NCI-H774 (cell line): ENCODE measurements at regions not wholly inside any gene's neighbourhood (a gene's known extent, or its start where the extent isn't known, plus 50 kb on each side); places are given as distances from the start of the nearest gene placed in this dataset.

Experiments used
- DNase-seq: peaks from one replicate; lab custom pipeline; 2025; lab: John Stamatoyannopoulos, UW

- no peak for DNase-seq
Observed at GRCh38 chr5:105414067-105414466, 1851.5 kb upstream of the NUDT12 start.

DNA sequence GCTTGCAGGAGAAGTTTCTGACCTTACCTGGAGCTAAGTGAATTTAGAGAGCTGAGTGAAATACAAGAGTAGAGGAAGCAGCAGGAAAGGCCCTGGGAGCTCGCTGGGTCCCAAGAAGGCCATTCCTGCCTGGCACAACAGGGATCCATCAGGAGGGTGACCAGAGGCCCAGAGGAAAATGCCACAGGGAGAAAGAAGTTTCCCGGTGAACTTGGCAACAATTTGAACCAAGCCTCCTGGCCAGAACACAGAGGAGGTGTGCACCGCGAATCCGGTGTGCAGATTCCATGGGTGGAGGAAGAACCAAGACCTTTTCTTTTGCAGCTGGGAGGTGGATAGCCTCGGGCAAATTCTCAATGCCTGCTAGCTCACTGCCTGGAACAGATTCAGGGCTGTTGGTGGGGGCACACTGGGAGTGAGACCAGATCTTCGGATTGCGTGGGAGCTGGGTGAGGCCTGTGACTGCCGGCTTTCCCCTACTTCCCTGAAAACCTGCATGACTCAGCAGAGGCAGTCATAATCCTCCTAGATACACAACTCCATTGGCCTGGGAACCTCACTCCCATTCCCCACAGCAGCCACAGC, 1850.9 kb upstream of the NUDT12 start:
- no peak for DNase-seq

DNA sequence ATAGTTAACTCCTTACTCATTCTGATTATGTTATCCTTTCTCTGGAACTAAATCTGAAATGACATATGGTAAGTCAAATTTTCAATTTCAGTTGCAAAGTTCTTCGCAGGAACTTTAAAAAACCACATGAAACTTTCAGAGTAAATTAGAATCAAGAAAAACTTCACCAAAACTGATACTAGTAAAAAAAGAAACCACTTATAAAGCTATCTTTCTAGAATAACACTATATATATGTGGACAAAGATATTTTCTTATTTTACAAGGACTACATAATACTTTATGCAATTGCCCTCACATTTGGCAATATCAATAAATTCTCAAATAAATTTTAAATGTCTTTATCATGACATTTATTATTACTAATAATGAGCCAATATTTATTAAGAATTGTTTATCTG, 1847.1 kb upstream of the NUDT12 start:
- no peak for DNase-seq

GRCh38 chr5:105407200-105407599, 1844.6 kb upstream of the NUDT12 start:
- no peak for DNase-seq

GRCh38 chr5:105397749-105398148, 1835.2 kb upstream of the NUDT12 start:
- no peak for DNase-seq

GRCh38 chr5:105392710-105393149, 1830.1 kb upstream of the NUDT12 start:
- DNase-seq: no peak

GRCh38 chr5:105392122-105392709, 1829.6 kb upstream of the NUDT12 start:
- DNase-seq: no peak

DNA sequence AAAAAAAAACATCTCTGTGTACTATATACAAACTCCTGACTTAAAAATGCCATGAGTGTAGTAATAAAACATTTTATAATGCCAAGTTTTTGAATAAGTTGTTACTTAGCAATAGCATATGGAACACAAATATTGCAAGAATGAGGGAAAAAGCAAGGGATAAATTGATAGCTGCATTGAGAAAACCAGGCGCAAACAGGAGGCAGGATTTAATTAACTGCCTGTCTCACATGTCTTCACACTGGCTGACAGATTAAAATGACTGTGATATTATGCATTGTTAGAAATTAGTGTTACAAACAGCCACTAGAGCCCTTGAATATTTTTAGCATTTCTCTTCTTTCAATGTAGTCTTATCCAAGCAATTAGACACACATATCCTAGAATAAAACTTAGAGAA, 1817.5 kb upstream of the NUDT12 start:
- DNase-seq: no peak

DNA sequence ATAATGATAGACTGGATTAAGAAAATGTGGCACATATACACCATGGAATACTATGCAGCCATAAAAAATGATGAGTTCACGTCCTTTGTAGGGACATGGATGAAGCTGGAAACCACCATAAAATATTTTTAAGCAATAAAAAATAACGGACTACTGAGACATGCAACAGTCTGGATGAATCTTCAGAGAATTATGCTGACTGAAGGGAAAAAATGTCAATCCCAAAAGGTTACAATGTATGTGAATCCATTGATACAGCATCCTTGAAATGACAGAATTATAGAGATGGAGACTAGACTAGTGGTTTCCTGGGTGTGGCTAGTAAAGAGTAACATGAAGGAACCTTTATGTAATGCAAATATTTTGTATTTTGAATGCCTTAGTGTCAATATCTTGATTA, 1808.6 kb upstream of the NUDT12 start:
- no peak for DNase-seq

DNA sequence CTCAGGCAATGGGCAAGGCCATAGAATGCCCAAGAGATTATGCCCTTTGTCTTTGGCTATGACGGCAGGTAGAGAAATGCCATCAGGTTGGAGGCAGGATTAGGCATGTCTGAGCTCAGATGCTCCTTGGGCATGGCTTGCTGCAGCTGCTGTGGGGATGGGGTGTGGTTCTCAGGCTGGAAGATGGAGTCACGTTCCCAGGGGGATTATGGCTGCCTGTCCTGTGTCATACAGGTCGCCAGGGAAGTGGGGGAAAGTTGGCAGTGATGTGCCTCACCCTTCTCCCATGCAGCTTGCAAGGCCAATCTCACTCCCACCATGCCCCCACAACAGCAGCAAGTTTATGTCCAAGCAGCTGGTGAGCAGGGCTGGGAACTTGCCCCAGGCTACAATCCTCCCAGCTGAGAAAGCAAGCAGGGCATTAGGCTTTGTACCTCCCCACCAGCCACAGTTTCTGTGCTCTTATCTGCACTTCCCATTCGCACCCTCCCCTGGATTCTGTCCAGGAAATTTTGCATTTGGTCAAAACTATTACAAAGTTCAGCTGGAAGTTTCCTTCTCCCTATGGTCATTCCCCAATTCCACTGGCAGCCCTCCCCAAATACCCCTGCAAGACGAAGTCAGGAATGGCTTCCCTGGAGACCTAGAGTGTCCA, 1788.0 kb upstream of the NUDT12 start:
- no peak for DNase-seq

- no peak for DNase-seq
Observed at GRCh38 chr5:105331558-105331957, 1769.0 kb upstream of the NUDT12 start.

- DNase-seq: no peak
Observed at GRCh38 chr5:105330185-105330584, 1767.6 kb upstream of the NUDT12 start.

GRCh38 chr5:105304859-105305258, 1742.3 kb upstream of the NUDT12 start:
- DNase-seq: no peak

DNA sequence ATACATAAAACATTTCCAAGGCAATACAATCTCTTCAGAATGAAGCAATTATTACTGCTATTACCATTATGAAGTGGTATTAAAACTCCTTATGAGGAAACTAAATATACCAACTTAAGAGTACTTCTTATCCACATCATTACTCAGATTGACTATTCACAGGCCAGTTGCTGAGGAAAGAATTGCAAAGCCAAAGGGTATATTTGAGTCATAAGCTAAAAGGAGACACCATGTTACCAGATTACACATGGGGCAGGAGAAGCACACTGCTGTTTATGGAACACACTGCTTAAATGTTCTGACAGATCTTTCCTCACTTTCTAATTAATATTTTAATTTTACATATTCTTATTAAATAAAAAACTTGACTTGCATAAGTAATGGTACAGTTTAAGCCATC, 1726.4 kb upstream of the NUDT12 start:
- DNase-seq: no peak

GRCh38 chr5:105283134-105283533, 1720.5 kb upstream of the NUDT12 start:
- no peak for DNase-seq

DNA sequence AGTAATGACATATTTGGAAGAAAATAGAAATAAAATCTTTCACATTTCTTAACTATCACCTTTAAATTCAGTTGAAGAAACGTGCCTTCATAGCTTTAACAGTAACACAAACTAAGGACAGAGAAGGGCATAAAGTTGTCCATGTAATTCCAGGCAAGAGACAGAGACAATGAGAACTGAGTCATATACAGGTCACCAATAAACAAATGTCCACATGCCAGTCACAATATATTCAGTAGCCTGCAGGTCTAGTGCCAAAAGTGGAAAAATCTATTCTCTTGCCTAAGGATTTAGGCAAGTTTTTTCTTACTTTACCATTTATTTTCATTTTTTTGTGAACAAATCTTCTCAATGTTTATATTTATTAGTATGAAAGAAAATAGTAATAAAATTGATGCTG, 1711.5 kb upstream of the NUDT12 start:
- DNase-seq: no peak

- DNase-seq: no peak
Observed at GRCh38 chr5:105263515-105263914, 1700.9 kb upstream of the NUDT12 start.

- no peak for DNase-seq
Observed at GRCh38 chr5:105259581-105260217, 1697.1 kb upstream of the NUDT12 start.

DNA sequence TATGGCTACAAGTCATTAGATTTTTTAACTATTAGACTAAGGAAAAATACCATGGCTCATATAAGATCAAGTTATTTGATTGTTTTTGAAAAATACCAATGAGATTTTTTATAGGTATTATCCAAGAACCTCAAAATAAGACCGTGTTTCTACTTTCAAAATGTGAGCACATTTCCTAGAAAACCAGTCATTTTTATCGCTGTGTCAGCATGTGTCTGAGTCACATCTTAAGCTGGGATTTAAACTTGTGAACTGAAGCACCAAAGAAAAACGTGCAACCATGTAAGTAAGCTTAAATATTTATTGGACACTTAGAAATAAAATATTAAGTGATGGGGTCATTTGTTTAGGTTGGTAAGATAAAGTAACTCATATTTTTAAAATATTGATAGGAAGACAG, 1676.0 kb upstream of the NUDT12 start:
- no peak for DNase-seq

DNA sequence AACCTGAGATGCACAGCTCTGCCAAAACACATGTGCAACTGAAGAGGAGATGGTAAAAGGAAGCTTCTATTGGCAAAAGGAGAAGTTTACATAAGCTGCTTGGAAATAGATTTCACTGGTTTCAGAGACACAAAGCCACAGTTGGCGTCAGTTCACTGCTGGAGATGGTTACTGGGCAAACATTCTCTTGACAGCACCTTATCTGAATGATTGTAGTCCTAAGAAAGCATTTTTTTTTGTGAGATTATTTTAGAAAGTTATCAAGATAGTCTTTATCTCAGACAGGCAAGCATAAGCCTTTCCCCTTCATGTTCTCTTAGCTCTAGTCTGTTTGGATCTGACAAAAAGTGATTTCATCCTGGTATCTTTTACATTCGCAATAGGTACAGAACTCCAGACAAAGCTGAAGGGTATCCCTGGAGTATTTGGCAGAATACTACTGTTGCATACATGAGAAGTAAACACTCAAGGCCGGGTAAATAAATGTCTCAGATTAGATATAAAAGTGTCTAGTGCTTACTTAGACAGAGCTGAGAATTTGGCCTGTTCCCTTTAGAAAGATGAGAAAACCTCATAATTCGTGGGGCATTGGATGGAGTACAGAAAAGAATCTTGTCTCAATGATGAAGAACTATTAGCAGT, 1668.0 kb upstream of the NUDT12 start:
- DNase-seq: no peak

GRCh38 chr5:105218018-105218417, 1655.4 kb upstream of the NUDT12 start:
- DNase-seq: no peak

DNA sequence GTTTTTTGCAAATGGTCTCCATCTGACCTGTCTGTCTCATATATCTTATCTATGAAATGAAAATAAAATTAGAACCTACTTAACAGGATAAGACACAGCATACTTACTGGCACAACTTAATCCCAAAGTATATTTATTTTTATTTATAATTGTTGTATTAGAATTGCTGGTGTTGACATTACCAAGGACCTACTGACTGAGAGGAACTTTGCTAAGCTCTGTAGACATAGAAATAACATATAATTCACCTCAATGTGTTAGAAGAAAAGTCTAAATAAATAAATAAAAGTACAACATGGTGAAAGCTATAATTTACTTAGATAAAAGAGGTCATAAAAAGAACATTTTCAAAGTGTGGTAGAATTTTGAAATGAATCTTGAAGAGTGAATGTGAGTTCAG, 1650.5 kb upstream of the NUDT12 start:
- DNase-seq: no peak

- no peak for DNase-seq
Observed at GRCh38 chr5:105207066-105207465, 1644.5 kb upstream of the NUDT12 start.
